Liver (tissue), 8 donors: ENCODE measurements at regions not wholly inside any gene's neighbourhood (a gene's known extent, or its start where the extent isn't known, plus 50 kb on each side); places are given as distances from the start of the nearest gene placed in this dataset.

Experiments used
- DNase-seq: peaks from one replicate; pipeline ENCODE4 v3.0.0-alpha.2; 2017; ENCODE audit warnings: low spot score
- H3K27ac ChIP-seq, 2 donors: one replicate each; pipeline ENCODE4 v1.7.0; 2013; ENCODE audit warnings: inconsistent platforms in 2 of 2, low read length in 2 of 2, control low read depth in 1 of 2, low read depth in 1 of 2, mild to moderate bottlenecking in 1 of 2
- H3K27me3 ChIP-seq, 4 donors: one replicate each; pipeline versions ENCODE4 v1.6.1 to v1.7.0; 2013; ENCODE audit warnings: low read length in 3 of 4, inconsistent platforms in 1 of 4, mild to moderate bottlenecking in 1 of 4, moderate library complexity in 1 of 4; ENCODE audit not compliant: control insufficient read depth in 4 of 4, insufficient read depth in 4 of 4
- H3K36me3 ChIP-seq, 4 donors: one replicate each; pipeline versions ENCODE4 v1.6.1 to v1.7.0; 2013; ENCODE audit warnings: low read length in 3 of 4, mild to moderate bottlenecking in 3 of 4, low read depth in 1 of 4, moderate library complexity in 1 of 4; ENCODE audit not compliant: control insufficient read depth in 4 of 4, insufficient read depth in 3 of 4
- H3K4me1 ChIP-seq, 4 donors: one replicate each; pipeline versions ENCODE4 v1.6.1 to v1.7.0; 2013; ENCODE audit warnings: low read length in 3 of 4, mild to moderate bottlenecking in 3 of 4, moderate library complexity in 1 of 4; ENCODE audit not compliant: control insufficient read depth in 4 of 4, insufficient read depth in 4 of 4
- H3K4me3 ChIP-seq, 3 donors: one replicate each; pipeline versions ENCODE4 v1.6.1 to v1.7.0; 2013; ENCODE audit warnings: low read length in 3 of 3, control low read depth in 1 of 3, low read depth in 1 of 3, mild to moderate bottlenecking in 1 of 3
- H3K9ac ChIP-seq, 2 donors: one replicate each; pipeline ENCODE4 v1.7.0; 2013; ENCODE audit warnings: low read length in 2 of 2, mild to moderate bottlenecking in 2 of 2, moderate library complexity in 2 of 2, control low read depth in 1 of 2, low read depth in 1 of 2
- H3K9me3 ChIP-seq, 4 donors: one replicate each; pipeline versions ENCODE4 v1.6.1 to v1.7.0; 2013; ENCODE audit warnings: low read length in 3 of 4; ENCODE audit not compliant: control insufficient read depth in 4 of 4
- ATF3 ChIP-seq: IDR thresholded peaks from 2 replicates; pipeline ENCODE4 v1.6.1; 2016; ENCODE audit warnings: antibody characterized with exemption
- EGR1 ChIP-seq, 2 donors: IDR thresholded peaks; 2 replicates each; pipeline ENCODE4 v1.6.1; 2016 to 2018; ENCODE audit warnings: antibody characterized with exemption in 2 of 2, low read depth in 2 of 2
- FOXA1 ChIP-seq: IDR thresholded peaks from 2 replicates; pipeline ENCODE4 v1.6.1; 2016; ENCODE audit warnings: antibody characterized with exemption
- FOXA2 ChIP-seq: IDR thresholded peaks from 2 replicates; pipeline ENCODE4 v1.6.1; 2016; ENCODE audit warnings: antibody characterized with exemption
- HNF4A ChIP-seq, 2 donors: conservative IDR thresholded peaks; 2 replicates each; pipeline ENCODE4 v1.6.1; 2016; ENCODE audit warnings: antibody characterized with exemption in 2 of 2, mild to moderate bottlenecking in 2 of 2
- HNF4G ChIP-seq: IDR thresholded peaks from 2 replicates; pipeline ENCODE4 v1.6.1; 2016; ENCODE audit warnings: antibody characterized with exemption
- JUND ChIP-seq, 2 donors: IDR thresholded peaks; 2 replicates each; pipeline ENCODE4 v1.6.1; 2016; ENCODE audit warnings: antibody characterized with exemption in 2 of 2
- MAX ChIP-seq: IDR thresholded peaks from 2 replicates; pipeline ENCODE4 v1.6.1; 2016; ENCODE audit warnings: antibody characterized with exemption
- NR2F2 ChIP-seq: IDR thresholded peaks from 2 replicates; pipeline ENCODE4 v1.6.1; 2016; ENCODE audit warnings: antibody characterized with exemption
- RAD21 ChIP-seq, 2 donors: IDR thresholded peaks; 2 replicates each; pipeline ENCODE4 v1.6.1; 2016; ENCODE audit warnings: antibody characterized with exemption in 2 of 2, mild to moderate bottlenecking in 2 of 2
- REST ChIP-seq: IDR thresholded peaks from 2 replicates; pipeline ENCODE4 v1.6.1; 2016; ENCODE audit warnings: antibody characterized with exemption, mild to moderate bottlenecking
- RXRA ChIP-seq, 2 donors: IDR thresholded peaks; 2 replicates each; pipeline ENCODE4 v1.6.1; 2017 to 2018; ENCODE audit warnings: antibody characterized with exemption in 2 of 2, mild to moderate bottlenecking in 1 of 2
- SP1 ChIP-seq: IDR thresholded peaks from 2 replicates; pipeline ENCODE4 v1.6.1; 2018; ENCODE audit warnings: antibody characterized with exemption, mild to moderate bottlenecking
- TAF1 ChIP-seq: conservative IDR thresholded peaks from 2 replicates; pipeline ENCODE4 v1.6.1; 2016; ENCODE audit warnings: antibody characterized with exemption, mild to moderate bottlenecking
- YY1 ChIP-seq: IDR thresholded peaks from 2 replicates; pipeline ENCODE4 v1.6.1; 2016; ENCODE audit warnings: antibody characterized with exemption, mild to moderate bottlenecking
- ZBTB33 ChIP-seq: IDR thresholded peaks from 2 replicates; pipeline ENCODE4 v1.6.1; 2016; ENCODE audit warnings: antibody characterized with exemption
- WGBS: extraction: QIAGEN DNeasy Blood & Tissue Kit; methylation state at CpG from one replicate; pipeline ENCODE4 v1.1.7; 2013; 5-methylcytosine and 5-hydroxymethylcytosine counted together
- TF ChIP-seq, protein P1 (sequence below): fragments of 150-350 bp; IDR thresholded peaks from 2 replicates; pipeline ENCODE4 v1.5.1; 2017; ENCODE audit warnings: improper control_type of control experiment, low read depth, low read length; ENCODE audit not compliant: missing input control
- donor health status: healthy.
- donor health status: healthy.
- donor health status: healthy.
- donor health status: healthy.
- donor health status: healthy.

DNA sequence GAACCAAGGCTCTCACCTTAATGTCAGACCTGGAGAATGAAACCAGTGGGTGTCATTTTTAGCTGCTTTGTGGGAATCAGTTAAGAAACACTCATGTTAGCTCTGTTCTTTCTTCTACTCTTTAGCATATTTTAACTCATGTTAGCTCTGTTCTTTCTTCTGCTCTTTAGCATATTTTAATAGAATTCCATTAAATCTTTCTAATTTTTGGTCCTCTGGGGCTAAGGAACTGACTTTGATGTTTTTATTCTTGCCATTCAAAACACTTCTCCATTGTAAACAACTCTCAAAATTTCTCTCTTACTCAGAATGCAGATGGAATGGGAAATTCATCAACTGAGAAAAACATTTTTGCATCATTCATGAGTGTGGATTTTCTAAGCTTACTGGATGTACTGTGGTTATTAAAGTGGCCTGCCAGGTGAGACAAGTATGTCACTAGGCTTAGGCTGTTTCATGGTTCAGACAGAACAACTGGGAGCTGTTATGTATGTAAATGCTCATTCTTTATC is 680.6 kb downstream of the ROBO2 start:
- Histone ChIP-seq H3K36me3 (no peaks in the 10 kb centered on the region), H3K4me1 (no peaks in the 10 kb centered on the region), H3K27me3 (no peaks in the 10 kb centered on the region), H3K9ac (no peak overlapping the region), H3K9me3 (no peaks in the 10 kb centered on the region), H3K4me3 (no peak overlapping the region), H3K27ac (no peak overlapping the region)
- TF ChIP-seq JUND (IDR thresholded peaks at IDR 0.05): no peak
- TF ChIP-seq, protein P1, sequence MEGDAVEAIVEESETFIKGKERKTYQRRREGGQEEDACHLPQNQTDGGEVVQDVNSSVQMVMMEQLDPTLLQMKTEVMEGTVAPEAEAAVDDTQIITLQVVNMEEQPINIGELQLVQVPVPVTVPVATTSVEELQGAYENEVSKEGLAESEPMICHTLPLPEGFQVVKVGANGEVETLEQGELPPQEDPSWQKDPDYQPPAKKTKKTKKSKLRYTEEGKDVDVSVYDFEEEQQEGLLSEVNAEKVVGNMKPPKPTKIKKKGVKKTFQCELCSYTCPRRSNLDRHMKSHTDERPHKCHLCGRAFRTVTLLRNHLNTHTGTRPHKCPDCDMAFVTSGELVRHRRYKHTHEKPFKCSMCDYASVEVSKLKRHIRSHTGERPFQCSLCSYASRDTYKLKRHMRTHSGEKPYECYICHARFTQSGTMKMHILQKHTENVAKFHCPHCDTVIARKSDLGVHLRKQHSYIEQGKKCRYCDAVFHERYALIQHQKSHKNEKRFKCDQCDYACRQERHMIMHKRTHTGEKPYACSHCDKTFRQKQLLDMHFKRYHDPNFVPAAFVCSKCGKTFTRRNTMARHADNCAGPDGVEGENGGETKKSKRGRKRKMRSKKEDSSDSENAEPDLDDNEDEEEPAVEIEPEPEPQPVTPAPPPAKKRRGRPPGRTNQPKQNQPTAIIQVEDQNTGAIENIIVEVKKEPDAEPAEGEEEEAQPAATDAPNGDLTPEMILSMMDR: no peak
- TF ChIP-seq RAD21 (IDR thresholded peaks at IDR 0.05): no peak
- no peak for TF ChIP-seq SP1
- no peak for TF ChIP-seq YY1
- TF ChIP-seq FOXA2: no peak
- TF ChIP-seq REST: no peak
- TF ChIP-seq TAF1: no peak
- TF ChIP-seq HNF4A (conservative IDR thresholded peaks at IDR 0.05): no peak
- TF ChIP-seq NR2F2: no peak
- TF ChIP-seq FOXA1: no peak
- no peak for TF ChIP-seq ZBTB33
- no peak for TF ChIP-seq RXRA (IDR thresholded peaks at IDR 0.05)
- no peak for TF ChIP-seq MAX
- no peak for DNase-seq

DNA sequence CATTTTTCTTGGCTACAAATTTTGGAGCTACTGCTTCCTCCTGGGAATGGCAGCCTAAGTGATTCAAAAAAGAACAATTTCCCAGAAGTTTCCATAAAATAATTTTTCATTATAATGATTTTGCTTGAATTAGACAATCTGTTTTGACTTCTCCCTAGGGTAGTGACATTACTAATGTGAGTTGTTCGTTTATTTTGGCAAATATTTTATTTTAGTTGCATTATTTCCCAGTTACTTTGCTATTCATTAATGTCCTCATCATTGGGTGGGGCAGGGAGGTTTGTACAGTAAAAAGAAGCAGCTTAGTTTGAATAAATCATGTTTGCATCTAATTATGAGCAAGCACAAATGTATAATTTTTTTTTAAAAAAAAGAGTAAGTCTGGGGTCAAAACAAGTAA is 686.6 kb downstream of the ROBO2 start:
- DNase-seq: no peak
- Histone ChIP-seq H3K36me3 (no peaks in the 10 kb centered on the region), H3K4me3 (no peak overlapping the region), H3K4me1 (no peaks in the 10 kb centered on the region), H3K27me3 (no peaks in the 10 kb centered on the region), H3K27ac (no peak overlapping the region), H3K9me3 (no peaks in the 10 kb centered on the region), H3K9ac (no peak overlapping the region)
- WGBS: 33% methylated on average over 1 of the region's 1 CpG
- TF ChIP-seq EGR1 (IDR thresholded peaks at IDR 0.05; ENCODE audit: low read depth in 2 of 2): no peak
- TF ChIP-seq RXRA (IDR thresholded peaks at IDR 0.05): no peak
- TF ChIP-seq FOXA2: no peak
- TF ChIP-seq YY1: no peak
- TF ChIP-seq HNF4G: no peak
- no peak for TF ChIP-seq FOXA1
- no peak for TF ChIP-seq ZBTB33
- TF ChIP-seq ATF3: no peak
- TF ChIP-seq, protein P1: no peak
- TF ChIP-seq TAF1: no peak
